ENCODE measurements at regions not wholly inside any gene's neighbourhood (a gene's known extent, or its start where the extent isn't known, plus 50 kb on each side); places are given as distances from the start of the nearest gene placed in this dataset.

DNA sequence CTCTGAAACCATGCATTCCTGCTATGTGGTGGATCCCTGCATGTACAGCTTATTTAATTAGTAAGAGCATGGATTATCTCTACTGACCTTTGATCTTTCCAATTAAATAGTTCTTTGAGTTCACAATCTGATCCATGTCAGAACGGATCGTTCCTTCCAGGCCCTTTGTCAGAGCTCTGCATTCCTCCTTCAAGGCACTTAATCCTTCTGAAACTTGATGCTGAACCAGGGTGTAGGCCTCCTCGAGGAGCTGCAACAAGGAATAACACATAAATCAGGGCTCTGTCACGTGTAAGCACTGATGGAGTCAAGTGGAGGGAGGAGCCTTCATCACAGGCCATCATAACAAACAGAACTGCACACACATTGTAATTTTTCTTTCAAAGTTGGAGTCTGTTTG is 68.4 kb upstream of the EDEM3 start:
- TF ChIP-seq POLR2AphosphoS5 (IDR thresholded peaks at IDR 0.05): peak; percentile 50
- TF ChIP-seq, protein P1, sequence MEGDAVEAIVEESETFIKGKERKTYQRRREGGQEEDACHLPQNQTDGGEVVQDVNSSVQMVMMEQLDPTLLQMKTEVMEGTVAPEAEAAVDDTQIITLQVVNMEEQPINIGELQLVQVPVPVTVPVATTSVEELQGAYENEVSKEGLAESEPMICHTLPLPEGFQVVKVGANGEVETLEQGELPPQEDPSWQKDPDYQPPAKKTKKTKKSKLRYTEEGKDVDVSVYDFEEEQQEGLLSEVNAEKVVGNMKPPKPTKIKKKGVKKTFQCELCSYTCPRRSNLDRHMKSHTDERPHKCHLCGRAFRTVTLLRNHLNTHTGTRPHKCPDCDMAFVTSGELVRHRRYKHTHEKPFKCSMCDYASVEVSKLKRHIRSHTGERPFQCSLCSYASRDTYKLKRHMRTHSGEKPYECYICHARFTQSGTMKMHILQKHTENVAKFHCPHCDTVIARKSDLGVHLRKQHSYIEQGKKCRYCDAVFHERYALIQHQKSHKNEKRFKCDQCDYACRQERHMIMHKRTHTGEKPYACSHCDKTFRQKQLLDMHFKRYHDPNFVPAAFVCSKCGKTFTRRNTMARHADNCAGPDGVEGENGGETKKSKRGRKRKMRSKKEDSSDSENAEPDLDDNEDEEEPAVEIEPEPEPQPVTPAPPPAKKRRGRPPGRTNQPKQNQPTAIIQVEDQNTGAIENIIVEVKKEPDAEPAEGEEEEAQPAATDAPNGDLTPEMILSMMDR (IDR thresholded peaks at IDR 0.05): no peak

Measured in gastroesophageal sphincter (tissue), 3 donors.